GM12878 (cell line): ENCODE measurements at regions not wholly inside any gene's neighbourhood (a gene's known extent, or its start where the extent isn't known, plus 50 kb on each side); places are given as distances from the start of the nearest gene placed in this dataset.

Experiments used
- ATF7 ChIP-seq: fragments of 450-650 bp; IDR thresholded peaks from 2 replicates; pipeline ENCODE4 v1.6.1; 2016; ENCODE audit warnings: low read depth, mild to moderate bottlenecking
- BMI1 ChIP-seq: fragments of 450-650 bp; IDR thresholded peaks from 2 replicates; pipeline ENCODE4 v1.6.1; 2016; ENCODE audit warnings: mild to moderate bottlenecking, moderate library complexity, borderline replicate concordance
- FOS ChIP-seq: IDR thresholded peaks from 3 replicates; pipeline ENCODE4 v1.6.1; 2011; ENCODE audit warnings: borderline replicate concordance; ENCODE audit not compliant: insufficient read length; ENCODE audit errors: extremely low read depth
- MLLT1 ChIP-seq: fragments of 450-650 bp; IDR thresholded peaks from 2 replicates; pipeline ENCODE4 v1.6.1; 2016; ENCODE audit warnings: mild to moderate bottlenecking
- SIN3A ChIP-seq: IDR thresholded peaks from 2 replicates; pipeline ENCODE4 v1.6.1; 2012; ENCODE audit warnings: low read depth, low read length, improper control_type of control experiment
- SREBF1 ChIP-seq: IDR thresholded peaks from 2 replicates; pipeline ENCODE4 v1.6.1; 2012; ENCODE audit warnings: mild to moderate bottlenecking, low read length
- USF1 ChIP-seq: IDR thresholded peaks from 2 replicates; pipeline ENCODE4 v1.6.1; 2011; ENCODE audit warnings: borderline replicate concordance, low read depth, mild to moderate bottlenecking, moderate library complexity, mixed read lengths, low read length; ENCODE audit not compliant: insufficient read depth; ENCODE audit errors: extremely low read length
- ZZZ3 ChIP-seq: IDR thresholded peaks from 2 replicates; pipeline ENCODE4 v1.6.1; 2011; ENCODE audit warnings: low read depth; ENCODE audit not compliant: control insufficient read depth, insufficient read length
- TF ChIP-seq, protein P1 (sequence below): fragments of 450-650 bp; IDR thresholded peaks from 2 replicates; pipeline ENCODE4 v1.6.1; 2017; ENCODE audit warnings: antibody characterized with exemption, mild to moderate bottlenecking, moderate library complexity
- TF ChIP-seq, protein P2 (sequence below): fragments of 450-650 bp; IDR thresholded peaks from 2 replicates; pipeline ENCODE4 v1.6.1; 2014; ENCODE audit warnings: mild to moderate bottlenecking

- TF ChIP-seq MLLT1 (no peak), SREBF1 (no peak), BMI1 (no peak), USF1 (no peak), SIN3A (no peak), ATF7 (no peak), FOS (no peak), ZZZ3 (no peak)
- TF ChIP-seq, protein P1, sequence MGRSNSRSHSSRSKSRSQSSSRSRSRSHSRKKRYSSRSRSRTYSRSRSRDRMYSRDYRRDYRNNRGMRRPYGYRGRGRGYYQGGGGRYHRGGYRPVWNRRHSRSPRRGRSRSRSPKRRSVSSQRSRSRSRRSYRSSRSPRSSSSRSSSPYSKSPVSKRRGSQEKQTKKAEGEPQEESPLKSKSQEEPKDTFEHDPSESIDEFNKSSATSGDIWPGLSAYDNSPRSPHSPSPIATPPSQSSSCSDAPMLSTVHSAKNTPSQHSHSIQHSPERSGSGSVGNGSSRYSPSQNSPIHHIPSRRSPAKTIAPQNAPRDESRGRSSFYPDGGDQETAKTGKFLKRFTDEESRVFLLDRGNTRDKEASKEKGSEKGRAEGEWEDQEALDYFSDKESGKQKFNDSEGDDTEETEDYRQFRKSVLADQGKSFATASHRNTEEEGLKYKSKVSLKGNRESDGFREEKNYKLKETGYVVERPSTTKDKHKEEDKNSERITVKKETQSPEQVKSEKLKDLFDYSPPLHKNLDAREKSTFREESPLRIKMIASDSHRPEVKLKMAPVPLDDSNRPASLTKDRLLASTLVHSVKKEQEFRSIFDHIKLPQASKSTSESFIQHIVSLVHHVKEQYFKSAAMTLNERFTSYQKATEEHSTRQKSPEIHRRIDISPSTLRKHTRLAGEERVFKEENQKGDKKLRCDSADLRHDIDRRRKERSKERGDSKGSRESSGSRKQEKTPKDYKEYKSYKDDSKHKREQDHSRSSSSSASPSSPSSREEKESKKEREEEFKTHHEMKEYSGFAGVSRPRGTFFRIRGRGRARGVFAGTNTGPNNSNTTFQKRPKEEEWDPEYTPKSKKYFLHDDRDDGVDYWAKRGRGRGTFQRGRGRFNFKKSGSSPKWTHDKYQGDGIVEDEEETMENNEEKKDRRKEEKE: no peak
- TF ChIP-seq, protein P2, sequence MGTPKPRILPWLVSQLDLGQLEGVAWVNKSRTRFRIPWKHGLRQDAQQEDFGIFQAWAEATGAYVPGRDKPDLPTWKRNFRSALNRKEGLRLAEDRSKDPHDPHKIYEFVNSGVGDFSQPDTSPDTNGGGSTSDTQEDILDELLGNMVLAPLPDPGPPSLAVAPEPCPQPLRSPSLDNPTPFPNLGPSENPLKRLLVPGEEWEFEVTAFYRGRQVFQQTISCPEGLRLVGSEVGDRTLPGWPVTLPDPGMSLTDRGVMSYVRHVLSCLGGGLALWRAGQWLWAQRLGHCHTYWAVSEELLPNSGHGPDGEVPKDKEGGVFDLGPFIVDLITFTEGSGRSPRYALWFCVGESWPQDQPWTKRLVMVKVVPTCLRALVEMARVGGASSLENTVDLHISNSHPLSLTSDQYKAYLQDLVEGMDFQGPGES: no peak
Measured at GRCh38 chr9:99309141-99309939, 87.3 kb downstream of the SEC61B start (continued).
